COLO829 (cell line): ENCODE measurements at regions not wholly inside any gene's neighbourhood (a gene's known extent, or its start where the extent isn't known, plus 50 kb on each side); places are given as distances from the start of the nearest gene placed in this dataset.
"Not testable (repeated sequence)": the region's sequence is repeated elsewhere in the genome, so short reads cannot be mapped to it uniquely, and the experiment has no call there.

Experiments used
- DNase-seq: peaks from one replicate; pipeline ENCODE4 v3.0.0; 2012; ENCODE audit warnings: low spot score

DNA sequence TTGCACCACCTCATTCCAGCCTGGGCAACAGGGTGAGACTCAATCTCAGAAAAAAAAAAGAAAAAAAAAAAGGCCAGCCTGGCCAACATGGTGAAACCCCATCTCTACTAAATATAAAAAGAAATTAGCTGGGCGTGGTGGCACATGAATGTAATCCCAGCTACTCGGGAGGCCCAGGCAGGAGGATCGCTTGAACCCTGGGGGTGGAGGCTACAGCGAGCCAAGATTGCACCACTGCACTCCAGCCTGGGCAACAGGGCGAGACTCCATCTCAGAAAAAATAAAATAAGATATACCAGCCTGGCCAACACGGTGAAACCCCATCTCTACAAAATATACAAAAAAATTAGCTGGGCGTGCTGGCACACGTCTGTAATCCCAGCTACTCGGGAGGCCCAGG lies 1602.3 kb downstream of the RPIA start:
- not testable (repeated sequence) for DNase-seq

DNA sequence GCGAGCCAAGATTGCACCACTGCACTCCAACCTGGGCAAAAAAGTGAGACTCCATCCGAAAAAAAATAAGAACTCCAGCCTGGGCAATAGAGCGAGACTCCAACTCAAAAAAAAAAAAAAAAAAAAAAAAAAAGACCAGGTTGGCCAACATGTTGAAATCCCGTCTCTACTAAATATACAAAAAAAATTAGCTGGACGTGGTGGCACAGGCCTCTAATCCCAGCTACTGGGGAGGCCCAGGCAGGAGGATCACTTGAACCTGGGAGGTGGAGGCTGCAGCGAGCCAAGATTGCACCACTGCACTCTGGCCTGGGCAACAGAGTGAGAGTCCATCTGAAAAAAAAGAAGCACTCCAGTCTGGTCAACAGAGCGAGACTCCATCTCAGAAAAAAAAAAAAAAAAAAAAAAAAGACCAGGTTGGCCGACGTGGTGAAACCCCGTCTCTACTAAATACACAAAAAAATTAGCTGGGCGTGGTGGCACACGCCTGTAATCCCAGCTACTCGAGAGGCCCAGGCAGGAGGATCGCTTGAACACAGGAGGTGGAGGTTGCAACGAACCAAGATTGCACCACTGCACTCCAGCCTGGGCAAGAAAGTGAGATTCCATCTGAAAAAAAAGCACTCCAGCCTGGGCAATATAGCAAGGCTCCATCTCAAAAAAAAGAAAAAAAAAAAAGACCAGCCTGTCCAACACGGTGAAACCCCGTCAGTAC lies 1603.7 kb downstream of the RPIA start:
- DNase-seq, result not testable (repeated sequence)

DNA sequence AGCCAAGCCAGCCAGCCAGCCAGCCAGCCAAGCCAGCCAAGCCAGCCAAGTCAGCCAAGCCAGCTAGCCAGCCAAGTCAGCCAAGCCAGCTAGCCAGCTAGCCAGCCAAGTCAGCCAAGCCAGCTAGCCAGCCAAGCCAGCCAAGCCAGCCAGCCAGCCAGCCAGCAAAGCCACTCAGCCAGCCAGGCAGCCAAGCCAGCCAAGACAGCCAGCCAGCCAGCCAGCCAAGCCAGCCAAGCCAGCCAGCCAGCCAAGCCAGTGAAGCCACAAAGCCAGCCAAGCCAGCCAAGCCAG lies 1605.0 kb downstream of the RPIA start:
- not testable (repeated sequence) for DNase-seq

DNA sequence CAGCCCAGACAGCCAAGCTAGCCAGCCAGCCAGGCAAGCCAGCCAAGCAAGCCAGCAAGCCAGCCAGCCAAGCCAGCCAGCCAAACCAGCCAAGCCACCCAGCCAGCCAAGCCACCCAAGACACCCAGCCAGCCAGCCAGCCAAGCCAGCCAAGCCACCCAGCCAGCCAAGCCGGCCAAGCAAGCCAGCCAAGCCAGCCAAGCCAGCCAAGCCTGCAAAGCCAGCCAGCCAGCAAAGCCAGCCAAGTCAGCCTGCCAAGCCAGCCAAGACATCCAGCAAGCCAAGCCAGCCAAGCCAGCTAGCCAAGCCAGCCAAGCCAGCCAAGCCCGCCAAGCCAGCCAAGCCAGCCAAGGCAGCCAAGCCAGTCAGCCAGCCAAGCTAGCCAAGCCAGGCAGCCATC lies 1606.2 kb downstream of the RPIA start:
- not testable (repeated sequence) for DNase-seq

DNA sequence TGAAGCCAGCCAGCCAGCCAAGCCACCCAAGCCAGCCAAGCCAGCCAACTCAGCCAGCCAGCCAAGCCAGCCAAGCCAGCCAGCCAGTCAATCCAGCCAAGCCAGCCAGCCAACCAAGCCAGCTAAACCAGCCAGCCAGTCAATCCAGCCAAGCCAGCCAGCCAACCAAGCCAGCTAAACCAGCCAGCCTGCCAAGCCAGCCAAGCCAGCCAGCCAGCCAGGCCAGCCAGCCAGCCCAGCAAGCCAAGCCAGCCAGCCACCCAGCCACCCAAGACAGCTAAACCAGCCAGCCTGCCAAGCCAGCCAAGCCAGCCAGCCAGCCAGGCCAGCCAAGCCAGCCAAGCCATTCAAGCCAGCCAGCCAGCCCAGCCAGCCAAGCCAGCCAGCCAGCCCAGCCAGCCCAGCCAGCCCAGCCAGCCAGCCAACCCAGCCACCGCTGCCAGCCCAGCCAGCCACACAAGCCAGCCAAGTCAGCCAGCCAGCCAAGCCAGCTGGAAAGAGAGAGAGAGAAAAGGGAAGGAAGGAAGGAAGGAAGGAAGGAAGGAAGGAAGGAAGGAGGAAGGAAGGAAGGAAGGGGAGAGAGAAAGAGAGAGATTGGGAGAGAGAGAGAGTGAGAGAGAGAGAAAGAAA lies 1606.8 kb downstream of the RPIA start:
- DNase-seq, result not testable (repeated sequence)

DNA sequence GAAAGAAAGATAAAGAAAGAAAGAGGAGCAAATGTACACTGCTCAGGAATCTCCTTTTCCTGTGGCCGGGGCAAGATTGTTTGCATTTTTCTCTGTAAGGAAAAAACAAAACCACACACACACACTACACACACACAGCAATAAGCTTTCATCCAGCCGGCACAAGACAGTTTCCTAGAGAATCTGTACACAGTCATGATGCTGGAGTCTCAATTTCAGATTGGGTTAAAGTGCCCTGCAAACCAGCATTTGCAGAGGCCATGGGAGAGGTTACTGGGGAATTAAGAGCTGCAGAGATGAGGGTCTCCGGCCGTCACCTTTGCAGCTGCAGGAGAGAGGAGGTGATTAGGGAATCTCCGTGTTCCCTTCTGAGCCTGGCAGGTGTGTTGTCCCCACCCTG lies 1607.5 kb downstream of the RPIA start:
- not testable (repeated sequence) for DNase-seq

DNA sequence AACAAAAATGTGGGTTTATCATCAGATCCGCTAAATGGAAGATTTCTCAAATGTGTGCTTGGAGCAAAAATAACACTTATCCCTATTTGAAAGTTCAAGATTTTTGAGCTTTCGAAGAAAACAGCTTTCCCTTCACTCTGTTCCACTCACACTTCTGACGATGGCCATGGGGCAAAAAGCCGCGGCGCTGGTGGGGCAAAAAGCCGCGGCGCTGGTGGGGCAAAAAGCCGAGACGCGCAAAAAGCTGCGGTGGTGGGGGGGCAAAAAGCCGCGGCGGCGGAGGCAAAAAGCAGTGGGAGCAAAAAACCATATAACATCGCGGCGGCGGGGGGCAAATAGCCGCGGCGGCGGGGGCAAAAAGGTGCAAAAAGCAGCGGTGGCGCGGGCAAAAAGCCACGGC lies 1631.5 kb downstream of the RPIA start:
- DNase-seq, result not testable (repeated sequence)

DNA sequence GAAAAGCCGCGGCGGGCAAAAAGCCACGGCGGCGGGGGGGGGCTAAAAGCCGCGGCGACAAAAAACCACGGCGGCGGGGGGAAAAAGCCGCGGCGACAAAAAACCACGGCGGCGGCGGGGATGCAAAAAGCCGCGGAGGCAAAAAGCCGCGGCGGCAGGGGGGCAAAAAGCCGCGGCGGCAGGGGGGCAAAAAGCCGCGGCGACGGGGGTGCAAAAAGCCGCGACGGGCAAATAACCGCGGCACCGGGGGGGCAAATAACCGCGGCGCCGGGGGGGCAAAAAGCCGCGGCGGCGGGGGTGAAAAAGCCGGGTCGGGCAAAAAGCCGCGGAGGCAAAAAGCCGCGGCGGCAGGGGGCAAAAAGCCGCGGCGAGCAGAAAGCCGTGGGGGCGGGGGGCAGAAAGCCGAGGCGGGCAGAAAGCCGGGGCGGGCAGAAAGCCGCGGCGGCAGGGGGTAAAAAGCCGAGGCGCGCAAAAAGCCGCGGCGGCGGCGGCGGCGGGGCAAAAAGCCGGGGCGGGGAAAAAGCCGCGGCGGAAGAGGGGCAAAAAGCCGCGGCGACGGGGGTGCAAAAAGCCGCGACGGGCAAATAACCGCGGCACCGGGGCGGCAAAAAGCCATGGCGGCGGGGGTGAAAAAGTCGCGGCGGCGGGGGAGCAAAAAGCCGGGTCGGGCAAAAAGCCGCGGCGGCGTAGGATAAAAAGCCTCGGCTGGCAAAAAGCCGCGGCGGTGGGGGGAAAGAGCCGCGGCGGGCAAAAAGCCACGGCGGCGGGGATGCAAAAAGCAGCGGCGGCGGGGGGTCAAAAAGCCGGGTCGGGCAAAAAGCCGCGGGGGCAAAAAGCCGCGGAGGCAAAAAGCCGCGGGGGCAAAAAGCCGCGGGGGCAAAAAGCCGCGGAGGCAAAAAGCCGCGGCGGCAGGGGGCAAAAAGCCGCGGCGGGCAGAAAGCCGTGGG lies 1632.4 kb downstream of the RPIA start:
- DNase-seq, result not testable (repeated sequence)

DNA sequence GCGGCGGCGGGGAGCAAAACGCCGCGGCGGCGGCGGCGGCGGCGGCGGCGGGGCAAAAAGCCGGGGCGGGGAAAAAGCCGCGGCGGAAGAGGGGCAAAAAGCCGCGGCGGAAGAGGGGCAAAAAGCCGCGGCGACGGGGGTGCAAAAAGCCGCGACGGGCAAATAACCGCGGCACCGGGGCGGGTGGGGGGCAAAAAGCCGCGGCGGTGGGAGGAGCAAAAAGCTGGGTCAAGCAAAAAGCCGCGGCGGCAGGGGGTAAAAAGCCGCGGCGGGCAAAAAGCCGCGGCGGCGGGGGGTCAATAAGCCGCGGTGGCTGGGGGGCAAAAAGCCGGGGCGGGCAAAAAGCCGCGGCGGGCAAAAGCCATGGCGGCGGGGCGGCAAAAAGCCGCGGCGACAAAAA lies 1633.2 kb downstream of the RPIA start:
- DNase-seq, result not testable (repeated sequence)

DNA sequence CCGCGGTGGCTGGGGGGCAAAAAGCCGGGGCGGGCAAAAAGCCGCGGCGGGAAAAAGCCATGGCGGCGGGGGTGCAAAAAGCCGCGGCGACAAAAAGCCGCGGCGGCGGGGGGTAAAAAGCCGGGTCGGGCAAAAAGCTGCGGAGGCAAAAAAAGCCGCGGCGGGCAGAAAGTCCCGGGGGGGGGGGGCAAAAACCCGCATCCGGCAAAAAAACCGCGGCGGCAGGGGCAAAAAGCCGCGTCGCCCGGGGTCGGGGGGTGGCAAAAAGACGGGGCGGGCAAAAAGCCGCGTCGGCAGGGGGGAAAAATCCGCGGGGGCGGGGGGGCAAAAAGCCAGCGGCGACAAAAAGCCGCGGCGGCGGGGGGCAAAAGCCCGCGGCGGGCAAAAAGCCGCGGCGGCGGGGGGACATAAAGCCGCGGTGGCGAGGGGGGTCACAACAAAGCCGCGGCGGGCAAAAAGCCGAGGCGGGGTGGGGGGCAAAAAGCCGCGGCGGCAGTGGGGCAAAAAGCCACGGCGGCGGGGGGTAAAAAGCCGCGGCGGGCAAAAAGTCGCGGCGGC lies 1634.4 kb downstream of the RPIA start:
- not testable (repeated sequence) for DNase-seq

DNA sequence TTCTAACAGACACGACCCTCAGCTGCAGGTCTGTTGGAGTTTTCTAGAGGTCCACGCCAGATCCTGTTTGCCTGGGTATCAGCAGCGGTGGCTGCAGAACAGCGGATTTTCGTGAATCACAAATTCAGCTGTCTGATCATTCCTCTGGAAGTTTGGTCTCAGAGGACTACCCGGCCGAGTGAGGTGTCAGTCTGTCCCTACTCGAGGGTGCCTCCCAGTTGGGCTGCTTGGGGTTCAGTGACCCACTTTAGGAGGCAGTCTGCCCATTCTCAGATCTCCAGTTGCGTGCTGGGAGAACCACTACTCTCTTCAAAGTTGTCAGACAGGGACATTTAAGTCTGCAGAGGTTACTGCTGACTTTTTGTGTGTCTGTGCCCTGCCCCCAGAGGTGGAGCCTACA lies 1664.1 kb downstream of the RPIA start:
- DNase-seq, result not testable (repeated sequence)

DNA sequence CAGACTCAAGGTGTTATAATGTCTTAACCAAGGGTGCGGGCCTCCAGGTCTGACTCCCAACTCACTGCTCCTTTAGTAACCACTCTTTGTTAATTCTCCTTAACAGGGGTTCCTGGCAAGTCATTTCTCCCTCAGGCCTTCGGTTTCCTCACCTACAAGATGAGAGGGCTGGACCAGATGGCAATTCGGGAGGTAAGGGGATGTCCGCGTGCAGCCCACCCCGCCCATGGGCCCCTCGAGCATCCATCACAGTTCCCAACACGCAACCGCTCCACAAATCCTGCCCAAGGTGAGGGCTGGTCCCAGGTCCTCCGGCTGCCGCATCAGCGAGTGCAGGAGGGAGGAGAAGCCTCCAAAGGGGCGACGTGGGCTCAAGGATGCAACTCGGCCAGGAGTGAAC lies 1667.9 kb downstream of the RPIA start:
- DNase-seq, result not testable (repeated sequence)

DNA sequence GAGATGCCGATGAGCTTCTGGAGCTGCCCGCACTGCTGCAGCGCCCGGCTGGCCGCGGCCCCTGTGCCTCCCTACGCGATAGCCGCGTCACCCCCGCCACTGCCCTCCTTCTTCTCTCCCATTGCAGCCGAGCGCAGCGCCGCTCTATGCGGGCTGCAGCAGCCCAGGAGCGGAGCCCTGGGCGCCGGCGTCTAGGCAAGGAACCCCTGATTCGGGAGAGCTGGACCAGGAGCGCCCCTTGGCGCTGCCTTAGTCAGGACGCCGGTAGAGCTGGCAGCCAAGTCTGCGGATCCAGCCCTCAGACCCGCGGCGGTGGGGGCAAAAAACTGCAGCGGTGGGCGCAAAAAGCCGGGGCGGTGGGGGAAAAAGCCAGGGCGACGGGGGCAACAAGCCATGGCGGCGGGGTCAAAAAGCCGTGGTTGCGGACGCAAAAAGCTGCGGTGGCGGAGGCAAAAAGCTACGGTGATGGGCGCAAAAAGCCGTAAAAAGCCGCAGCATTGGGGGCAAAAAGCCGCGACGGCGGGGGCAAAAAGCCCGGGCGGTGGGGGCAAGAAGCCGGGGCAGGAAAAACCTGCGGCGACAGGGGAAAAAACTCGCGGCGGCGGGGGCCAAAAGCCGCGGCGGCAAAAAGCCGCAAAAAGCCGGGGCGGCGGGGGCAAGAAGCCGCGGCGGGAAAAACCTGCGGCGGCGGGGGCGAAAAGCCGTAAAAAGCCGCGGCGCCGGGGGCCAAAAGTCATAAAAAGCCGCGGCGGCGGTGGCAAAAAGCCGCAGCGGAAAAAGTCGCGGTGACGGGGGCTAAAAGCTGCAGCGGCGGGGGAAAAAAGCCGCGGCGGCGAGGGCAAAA lies 1668.6 kb downstream of the RPIA start:
- DNase-seq, result not testable (repeated sequence)

DNA sequence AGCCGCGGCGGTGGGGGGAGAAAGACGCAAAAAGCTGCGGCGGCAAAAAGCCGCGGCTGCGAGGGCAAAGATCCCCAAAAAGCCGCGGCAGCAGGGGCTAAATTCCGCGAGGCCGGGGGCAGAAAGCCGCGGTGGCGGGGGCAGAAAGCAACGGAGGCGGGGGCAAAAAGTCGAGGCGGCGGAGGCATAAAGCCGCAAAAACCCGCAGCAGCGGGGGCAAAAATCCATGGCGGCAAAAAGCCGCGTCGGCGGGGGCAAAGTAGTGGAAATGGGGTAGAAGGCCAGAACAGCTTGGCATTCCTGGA lies 1669.2 kb downstream of the RPIA start:
- not testable (repeated sequence) for DNase-seq
